Rectal smooth muscle tissue (tissue), 1 donor: ENCODE measurements at regions not wholly inside any gene's neighbourhood (a gene's known extent, or its start where the extent isn't known, plus 50 kb on each side); places are given as distances from the start of the nearest gene placed in this dataset.
"Not testable (repeated sequence)": the region's sequence is repeated elsewhere in the genome, so short reads cannot be mapped to it uniquely, and the experiment has no call there.

ENCODE experiments used
- H3K27ac ChIP-seq: one replicate; pipeline ENCODE4 v1.7.0; 2013; ENCODE audit warnings: low read depth, low read length, inconsistent platforms
- H3K27me3 ChIP-seq: one replicate; pipeline ENCODE4 v1.7.0; 2013; ENCODE audit warnings: low read length; ENCODE audit not compliant: control insufficient read depth, insufficient read depth
- H3K36me3 ChIP-seq: one replicate; pipeline ENCODE4 v1.7.0; 2013; ENCODE audit warnings: low read length; ENCODE audit not compliant: control insufficient read depth, insufficient read depth
- H3K4me1 ChIP-seq: one replicate; pipeline ENCODE4 v1.7.0; 2013; ENCODE audit warnings: low read length; ENCODE audit not compliant: control insufficient read depth, insufficient read depth
- H3K4me3 ChIP-seq: one replicate; pipeline ENCODE4 v1.7.0; 2013; ENCODE audit warnings: low read length
- H3K9ac ChIP-seq: one replicate; pipeline ENCODE4 v1.7.0; 2013; ENCODE audit warnings: low read length

DNA sequence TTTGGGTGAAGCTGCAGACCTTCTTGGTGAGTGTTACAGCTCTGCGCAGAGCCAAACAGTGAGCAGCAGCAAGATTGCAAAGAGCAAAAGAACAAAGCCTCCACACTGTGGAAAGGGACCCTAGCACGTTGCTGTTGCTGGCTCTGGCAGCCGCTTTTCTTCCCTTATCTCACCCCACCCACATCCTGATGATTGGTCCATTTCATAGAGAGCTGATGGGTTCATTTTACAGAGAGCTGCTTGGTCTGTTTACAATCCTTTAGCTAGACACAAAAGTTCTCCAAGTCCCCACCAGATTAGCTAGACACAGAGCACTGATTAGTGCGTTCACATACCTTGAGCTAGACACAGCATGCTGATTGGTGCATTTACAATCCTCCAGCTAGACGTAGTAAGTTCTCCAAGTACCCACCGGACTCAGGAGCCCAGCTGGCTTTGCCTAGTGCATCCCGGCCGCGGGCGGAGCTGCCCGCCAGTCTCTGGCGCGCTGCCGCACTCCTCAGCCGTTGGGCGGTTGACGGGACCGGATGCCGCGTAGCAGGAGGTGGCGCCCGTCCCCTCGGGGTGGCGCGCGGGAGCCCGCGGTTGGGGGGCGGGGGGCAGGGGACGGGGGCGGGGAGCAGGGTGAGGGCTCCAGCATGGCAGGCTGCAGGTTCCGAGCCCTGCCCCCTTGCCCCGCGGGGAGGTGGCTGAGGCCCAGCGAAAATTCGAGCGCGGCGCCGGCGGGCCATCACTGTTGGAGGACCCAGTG is 201.4 kb upstream of the C1QTNF3 start:
- not testable (repeated sequence) for H3K27ac ChIP-seq, H3K4me3 ChIP-seq, H3K9ac ChIP-seq, H3K27me3 ChIP-seq, H3K4me1 ChIP-seq, H3K36me3 ChIP-seq

GRCh38 chr5:34245032-34245394 is 202.0 kb upstream of the C1QTNF3 start:
- H3K27me3 ChIP-seq, H3K4me1 ChIP-seq, H3K27ac ChIP-seq, H3K9ac ChIP-seq, H3K36me3 ChIP-seq, H3K4me3 ChIP-seq: not testable (repeated sequence)

GRCh38 chr5:34245813-34246212 is 202.8 kb upstream of the C1QTNF3 start:
- H3K27me3 ChIP-seq, H3K4me1 ChIP-seq, H3K27ac ChIP-seq, H3K4me3 ChIP-seq, H3K36me3 ChIP-seq, H3K9ac ChIP-seq: not testable (repeated sequence)

GRCh38 chr5:34258598-34258997 is 215.6 kb upstream of the C1QTNF3 start:
- H3K4me1 ChIP-seq, H3K27me3 ChIP-seq, H3K36me3 ChIP-seq, H3K27ac ChIP-seq, H3K9ac ChIP-seq, H3K4me3 ChIP-seq: not testable (repeated sequence)

GRCh38 chr5:34261020-34261419 is 218.0 kb upstream of the C1QTNF3 start:
- H3K4me1 ChIP-seq, H3K27me3 ChIP-seq, H3K36me3 ChIP-seq, H3K4me3 ChIP-seq, H3K27ac ChIP-seq, H3K9ac ChIP-seq: not testable (repeated sequence)

- not testable (repeated sequence) for H3K4me1 ChIP-seq, H3K9ac ChIP-seq, H3K36me3 ChIP-seq, H3K4me3 ChIP-seq, H3K27ac ChIP-seq, H3K27me3 ChIP-seq
These were observed 223.1 kb upstream of the C1QTNF3 start for GRCh38 chr5:34266151-34266550.

DNA sequence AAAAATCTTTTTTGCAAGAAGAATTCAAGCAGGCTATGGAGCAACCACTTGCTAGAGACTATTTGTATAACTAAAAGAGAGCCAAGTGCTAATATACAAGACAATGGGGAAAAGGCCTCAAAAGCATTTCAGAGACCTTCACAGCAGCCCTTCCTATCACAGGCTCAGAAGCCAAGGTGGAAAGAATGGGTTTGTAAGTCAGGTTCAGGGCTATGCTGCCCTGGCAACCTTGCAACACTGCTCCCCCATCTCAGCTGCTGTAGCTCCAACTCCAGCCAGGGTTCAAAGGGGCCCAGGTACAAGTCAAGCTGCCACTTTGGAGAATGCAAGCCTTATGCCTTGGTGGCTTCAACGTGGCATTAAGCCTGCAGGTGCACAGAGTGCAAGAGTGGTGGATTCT is 253.7 kb upstream of the C1QTNF3 start:
- H3K4me3 ChIP-seq, H3K4me1 ChIP-seq, H3K27me3 ChIP-seq, H3K27ac ChIP-seq, H3K9ac ChIP-seq, H3K36me3 ChIP-seq: not testable (repeated sequence)

- not testable (repeated sequence) for H3K27ac ChIP-seq, H3K36me3 ChIP-seq, H3K4me3 ChIP-seq, H3K4me1 ChIP-seq, H3K27me3 ChIP-seq, H3K9ac ChIP-seq
These were observed 286.2 kb upstream of the C1QTNF3 start for GRCh38 chr5:34329201-34329600.

- not testable (repeated sequence) for H3K36me3 ChIP-seq, H3K4me3 ChIP-seq, H3K27ac ChIP-seq, H3K4me1 ChIP-seq, H3K27me3 ChIP-seq, H3K9ac ChIP-seq
These were observed 286.6 kb upstream of the C1QTNF3 start for GRCh38 chr5:34329611-34330108.

- not testable (repeated sequence) for H3K4me1 ChIP-seq, H3K27me3 ChIP-seq, H3K36me3 ChIP-seq, H3K27ac ChIP-seq, H3K9ac ChIP-seq, H3K4me3 ChIP-seq
These were observed 289.0 kb upstream of the C1QTNF3 start for GRCh38 chr5:34331928-34332454.

DNA sequence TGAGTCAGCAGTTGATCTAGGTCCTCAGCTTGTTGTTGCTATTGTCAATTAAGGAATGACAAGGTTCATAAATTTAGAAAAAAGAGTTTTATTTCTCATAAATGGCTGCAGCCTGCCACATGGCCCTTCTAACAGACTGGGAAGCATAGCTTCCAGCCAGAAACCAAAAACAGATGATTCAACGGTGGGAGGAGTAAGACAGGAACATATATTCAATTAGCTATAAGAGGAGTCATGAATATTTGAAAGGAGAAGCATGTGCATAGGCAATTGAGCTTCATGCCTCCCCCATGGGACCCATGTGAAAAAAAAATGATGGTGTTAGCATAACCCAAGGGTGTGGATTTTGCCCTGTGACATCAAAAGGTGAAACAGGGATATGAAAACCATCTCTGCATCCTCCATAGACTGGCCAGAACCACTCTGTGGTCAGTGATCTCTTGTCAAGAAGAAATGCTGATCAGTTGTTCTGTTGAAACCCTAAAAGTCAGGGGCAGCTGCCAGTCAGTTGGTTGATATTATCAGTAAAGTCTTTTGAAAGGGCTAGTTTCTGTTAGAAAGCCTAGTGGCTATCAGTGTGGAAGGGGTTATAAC is 296.5 kb upstream of the C1QTNF3 start:
- not testable (repeated sequence) for H3K4me1 ChIP-seq, H3K9ac ChIP-seq, H3K36me3 ChIP-seq, H3K4me3 ChIP-seq, H3K27me3 ChIP-seq, H3K27ac ChIP-seq

- H3K4me3 ChIP-seq, H3K36me3 ChIP-seq, H3K27ac ChIP-seq, H3K27me3 ChIP-seq, H3K9ac ChIP-seq, H3K4me1 ChIP-seq: not testable (repeated sequence)
These were observed 301.7 kb upstream of the RAI14 start for GRCh38 chr5:34354440-34354839.

- H3K4me3 ChIP-seq, H3K27me3 ChIP-seq, H3K4me1 ChIP-seq, H3K27ac ChIP-seq, H3K9ac ChIP-seq, H3K36me3 ChIP-seq: not testable (repeated sequence)
These were observed 284.7 kb upstream of the RAI14 start for GRCh38 chr5:34371417-34371816.
